ENCODE measurements at regions not wholly inside any gene's neighbourhood (a gene's known extent, or its start where the extent isn't known, plus 50 kb on each side); places are given as distances from the start of the nearest gene placed in this dataset.

DNA sequence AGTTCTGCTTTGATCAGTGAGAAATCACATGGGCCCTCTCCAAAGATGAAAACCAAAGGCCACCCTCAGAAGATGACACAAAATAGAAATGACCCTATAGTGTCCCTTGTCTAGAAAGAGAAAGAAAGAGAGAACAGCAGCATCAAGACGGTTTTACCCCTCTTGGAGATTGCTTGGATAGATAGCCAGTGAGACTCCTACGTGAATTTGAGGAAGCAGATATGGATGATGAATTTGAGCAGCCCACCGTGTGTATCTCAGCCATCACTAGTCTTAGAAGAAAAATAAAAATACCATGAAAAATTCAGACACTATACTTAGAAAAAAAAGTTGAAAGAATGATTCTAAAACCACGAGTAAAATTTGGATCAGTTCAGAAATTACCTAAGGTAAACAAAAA is 329.1 kb upstream of the CNTNAP5 start:
- no peak for DNase-seq (ENCODE audit: insufficient read length, low spot score)

DNA sequence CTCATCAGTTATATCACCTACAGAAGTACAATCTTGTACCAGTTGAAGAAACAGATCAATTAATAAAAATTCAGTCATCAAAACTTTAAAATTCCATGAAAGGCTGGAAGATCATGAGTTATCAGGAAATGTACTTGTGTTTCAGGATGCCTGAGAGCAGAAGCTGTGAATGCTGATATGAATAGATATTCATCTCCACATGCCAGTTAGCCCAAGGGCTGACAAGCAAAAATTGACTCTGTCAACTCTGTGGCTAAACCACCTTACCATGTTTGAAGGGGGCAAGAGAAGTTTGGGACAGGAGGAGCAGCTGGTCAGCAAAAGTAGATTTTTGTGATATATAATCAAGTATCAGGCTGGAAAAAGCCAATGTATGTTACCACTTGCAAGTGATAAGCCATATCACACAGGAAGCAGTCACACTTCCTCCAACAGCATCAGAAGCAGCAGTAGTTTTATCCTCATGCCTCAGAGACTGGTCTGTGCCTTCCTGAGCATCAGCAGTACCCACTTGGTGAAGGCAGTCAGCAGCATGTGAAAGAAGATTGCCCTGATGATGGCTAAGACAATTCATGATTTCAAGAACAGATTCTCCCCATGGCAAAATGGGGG is 328.2 kb upstream of the CNTNAP5 start:
- no peak for FAIRE-seq
- no peak for DNase-seq (ENCODE audit: insufficient read length, low spot score)
- TF ChIP-seq, protein P1, sequence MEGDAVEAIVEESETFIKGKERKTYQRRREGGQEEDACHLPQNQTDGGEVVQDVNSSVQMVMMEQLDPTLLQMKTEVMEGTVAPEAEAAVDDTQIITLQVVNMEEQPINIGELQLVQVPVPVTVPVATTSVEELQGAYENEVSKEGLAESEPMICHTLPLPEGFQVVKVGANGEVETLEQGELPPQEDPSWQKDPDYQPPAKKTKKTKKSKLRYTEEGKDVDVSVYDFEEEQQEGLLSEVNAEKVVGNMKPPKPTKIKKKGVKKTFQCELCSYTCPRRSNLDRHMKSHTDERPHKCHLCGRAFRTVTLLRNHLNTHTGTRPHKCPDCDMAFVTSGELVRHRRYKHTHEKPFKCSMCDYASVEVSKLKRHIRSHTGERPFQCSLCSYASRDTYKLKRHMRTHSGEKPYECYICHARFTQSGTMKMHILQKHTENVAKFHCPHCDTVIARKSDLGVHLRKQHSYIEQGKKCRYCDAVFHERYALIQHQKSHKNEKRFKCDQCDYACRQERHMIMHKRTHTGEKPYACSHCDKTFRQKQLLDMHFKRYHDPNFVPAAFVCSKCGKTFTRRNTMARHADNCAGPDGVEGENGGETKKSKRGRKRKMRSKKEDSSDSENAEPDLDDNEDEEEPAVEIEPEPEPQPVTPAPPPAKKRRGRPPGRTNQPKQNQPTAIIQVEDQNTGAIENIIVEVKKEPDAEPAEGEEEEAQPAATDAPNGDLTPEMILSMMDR (IDR thresholded peaks at IDR 0.05; ENCODE audit: insufficient read depth, missing control alignments), result no peak

More for the DNA sequence above, 329.1 kb upstream of the CNTNAP5 start:
- TF ChIP-seq, protein P1 (IDR thresholded peaks at IDR 0.05; ENCODE audit: insufficient read depth, missing control alignments), result no peak
- FAIRE-seq, result no peak

DNA sequence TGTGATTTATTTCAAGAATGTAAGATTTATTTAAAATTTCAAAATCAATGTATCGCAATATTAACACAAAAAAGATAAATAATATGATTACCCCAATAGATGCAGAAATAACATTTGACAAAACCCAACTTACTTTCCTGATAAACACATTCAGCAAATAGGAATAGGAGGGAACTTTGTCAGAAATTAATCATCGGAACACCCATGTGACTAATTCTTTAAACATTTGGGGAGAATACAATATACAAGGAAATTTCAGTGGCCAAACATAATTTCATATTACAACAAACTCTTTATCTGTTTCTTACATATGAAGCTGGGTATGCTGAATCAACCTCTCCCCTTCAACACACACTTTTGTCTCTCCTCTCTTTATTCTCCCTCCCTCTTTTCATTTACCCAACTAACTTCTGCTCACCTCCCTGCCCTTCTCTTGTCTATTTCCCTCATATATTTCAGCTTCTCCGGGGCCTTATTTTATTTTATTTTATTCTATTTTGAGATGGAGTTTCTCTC is 309.6 kb upstream of the CNTNAP5 start:
- TF ChIP-seq, protein P1 (IDR thresholded peaks at IDR 0.05; ENCODE audit: insufficient read depth, missing control alignments), result no peak
- FAIRE-seq, result peak; percentile 6
- DNase-seq (ENCODE audit: insufficient read length, low spot score), result no peak

DNA sequence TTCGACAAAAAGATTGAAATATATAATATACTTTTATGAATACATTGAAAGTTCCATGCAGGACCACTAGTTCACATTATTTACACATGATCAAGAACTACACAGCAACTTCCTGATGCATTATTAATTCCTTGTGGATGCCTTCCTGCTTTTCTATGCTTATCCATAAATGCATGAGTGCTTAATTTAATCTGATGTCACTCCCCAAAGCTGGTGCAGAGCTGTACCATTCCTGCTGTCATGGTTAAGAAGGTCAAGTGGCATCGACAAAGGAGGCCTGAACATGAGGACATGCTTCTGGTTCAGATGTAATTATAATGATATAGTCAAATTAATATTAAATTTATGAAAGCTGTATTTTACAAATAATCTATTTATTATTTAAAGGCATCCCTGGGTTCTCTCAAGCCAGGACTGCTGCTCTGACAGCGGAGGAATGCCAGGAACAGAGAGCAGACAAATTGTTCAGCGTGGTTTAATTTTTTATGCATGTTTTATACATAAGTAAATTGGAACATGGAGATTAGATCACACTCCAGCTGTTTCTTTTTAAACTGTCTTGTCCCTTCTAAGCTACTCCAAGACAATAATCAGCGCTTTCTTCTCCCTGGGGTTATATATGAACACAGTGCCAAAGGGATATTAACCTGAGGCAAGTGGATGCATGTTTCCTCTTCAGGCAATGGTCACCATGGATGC is 307.3 kb upstream of the CNTNAP5 start:
- DNase-seq (ENCODE audit: insufficient read length, low spot score) (no peak), FAIRE-seq (no peak)
- TF ChIP-seq, protein P1 (IDR thresholded peaks at IDR 0.05; ENCODE audit: insufficient read depth, missing control alignments), result no peak

DNA sequence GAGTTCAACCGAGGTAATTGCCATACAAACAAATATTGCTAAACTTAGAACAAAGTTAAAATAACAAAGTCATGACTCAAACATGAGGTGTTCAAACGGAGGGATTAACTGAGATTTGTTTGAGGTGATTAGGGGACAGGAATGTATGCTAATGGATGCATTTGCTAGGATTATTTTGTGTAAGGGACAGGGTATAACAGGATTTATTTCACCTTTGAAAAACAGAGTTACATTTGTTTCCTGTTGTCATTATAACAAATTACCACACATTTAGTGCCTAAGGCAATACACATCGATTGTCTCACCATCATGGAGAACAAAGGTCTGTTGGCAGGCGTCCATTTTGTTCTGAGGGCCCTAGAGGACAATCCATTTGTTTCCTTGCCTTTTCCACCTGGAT is 304.3 kb upstream of the CNTNAP5 start:
- DNase-seq (ENCODE audit: insufficient read length, low spot score) (no peak), FAIRE-seq (peak; percentile 80)
- TF ChIP-seq, protein P1 (IDR thresholded peaks at IDR 0.05; ENCODE audit: insufficient read depth, missing control alignments), result no peak

DNA sequence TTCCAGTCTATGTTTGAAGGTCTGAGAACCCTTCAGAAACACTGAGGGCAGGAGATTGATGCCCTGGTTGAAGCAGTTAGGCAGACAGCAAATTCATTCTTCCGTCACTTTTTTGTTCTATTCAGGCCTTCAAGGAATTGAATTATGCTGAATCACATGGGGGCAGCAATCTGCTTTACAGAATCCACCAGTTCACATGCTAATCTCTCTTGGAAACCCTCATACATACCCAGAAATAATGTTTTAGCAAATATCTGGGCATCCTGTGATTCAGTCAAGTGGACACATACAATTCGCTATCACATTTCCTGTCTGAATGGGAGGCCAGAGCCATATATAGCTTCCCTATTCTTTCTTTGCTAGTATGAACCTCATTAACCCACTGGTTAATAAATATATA is 301.4 kb upstream of the CNTNAP5 start:
- DNase-seq (ENCODE audit: insufficient read length, low spot score), result no peak
- no peak for FAIRE-seq
- TF ChIP-seq, protein P1 (IDR thresholded peaks at IDR 0.05; ENCODE audit: insufficient read depth, missing control alignments), result peak; percentile 8

DNA sequence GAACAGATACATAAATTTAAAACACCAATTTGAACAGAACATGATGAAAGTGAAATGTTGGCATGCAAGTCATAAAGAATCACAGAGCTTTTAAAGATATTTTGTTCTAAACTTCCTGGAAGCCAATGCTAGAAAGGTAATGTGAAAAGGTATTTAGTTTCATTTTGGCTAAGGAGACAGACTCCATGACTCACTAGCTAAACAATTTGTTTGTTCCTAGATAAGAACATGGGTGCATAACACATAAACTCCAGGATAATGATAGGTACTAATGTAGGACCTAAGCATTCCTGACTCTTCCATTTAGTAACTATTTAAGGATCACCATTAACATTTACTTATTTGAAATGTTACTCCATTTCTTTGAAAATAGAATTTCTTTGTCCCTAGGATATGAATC is 292.5 kb upstream of the CNTNAP5 start:
- DNase-seq (ENCODE audit: insufficient read length, low spot score) (no peak), FAIRE-seq (no peak)
- TF ChIP-seq, protein P1 (IDR thresholded peaks at IDR 0.05; ENCODE audit: insufficient read depth, missing control alignments), result no peak

Data from D721Med (cell line).